GM23338 (cell line): ENCODE measurements at regions not wholly inside any gene's neighbourhood (a gene's known extent, or its start where the extent isn't known, plus 50 kb on each side); places are given as distances from the start of the nearest gene placed in this dataset.

Source experiments
- ATAC-seq: fragments of 200-7000 bp; cut with Tn5 transposase; 3 replicates; pipeline ENCODE4 v1.9.1; 2020
- DNase-seq: peaks from one replicate; pipeline ENCODE4 v3.0.0-alpha.2; 2015; ENCODE audit warnings: low spot score
- H2AFZ ChIP-seq: fragments of 200-600 bp; sonication (generic); 2 replicates; pipeline ENCODE4 v1.8.0; 2016; ENCODE audit warnings: antibody characterized with exemption, mild to moderate bottlenecking, moderate library complexity
- H3F3A ChIP-seq: fragments of 200-600 bp; sonication (generic); replicated peaks from 2 replicates; pipeline ENCODE4 v1.8.0; 2017; ENCODE audit warnings: antibody characterized with exemption, mixed run types, low read depth
- H3K27ac ChIP-seq: fragments of 200-600 bp; sonication (generic); 2 replicates; pipeline ENCODE4 v1.6.1; 2016; ENCODE audit warnings: low read depth
- H3K27me3 ChIP-seq: fragments of 200-600 bp; sonication (generic); 2 replicates; pipeline ENCODE4 v1.8.0; 2016; ENCODE audit warnings: mild to moderate bottlenecking, mixed run types, moderate library complexity; ENCODE audit not compliant: insufficient read depth
- H3K36me3 ChIP-seq: fragments of 200-600 bp; sonication (generic); 2 replicates; pipeline ENCODE4 v1.8.0; 2016; ENCODE audit warnings: mild to moderate bottlenecking; ENCODE audit not compliant: insufficient read depth
- H3K4me1 ChIP-seq: fragments of 200-600 bp; sonication (generic); 2 replicates; pipeline ENCODE4 v1.8.0; 2016; ENCODE audit warnings: mild to moderate bottlenecking, moderate library complexity; ENCODE audit not compliant: insufficient read depth
- H3K4me2 ChIP-seq: fragments of 200-600 bp; sonication (generic); 2 replicates; pipeline ENCODE4 v1.7.1; 2017; ENCODE audit warnings: mixed run types
- H3K4me3 ChIP-seq: fragments of 200-600 bp; sonication (generic); 2 replicates; pipeline ENCODE4 v1.6.1; 2016; ENCODE audit warnings: mixed run types
- H3K79me2 ChIP-seq: fragments of 200-600 bp; sonication (generic); replicated peaks from 2 replicates; pipeline ENCODE4 v1.8.0; 2017; ENCODE audit warnings: mild to moderate bottlenecking; ENCODE audit not compliant: insufficient read depth
- H3K9me2 ChIP-seq: fragments of 200-600 bp; sonication (generic); 2 replicates; pipeline ENCODE4 v1.8.0; 2017; ENCODE audit not compliant: insufficient read depth
- H4K20me1 ChIP-seq: fragments of 200-600 bp; sonication (generic); replicated peaks from 2 replicates; pipeline ENCODE4 v1.8.0; 2017; ENCODE audit warnings: mild to moderate bottlenecking; ENCODE audit not compliant: insufficient read depth
- H3K27ac Mint-ChIP-seq: 2 replicates; pipeline ENCODE4 v1.8.0; 2020; ENCODE audit warnings: inconsistent platforms, mild to moderate bottlenecking, moderate library complexity, mixed read lengths
- H3K27me3 Mint-ChIP-seq: 3 replicates; pipeline ENCODE4 v1.8.0; 2022; ENCODE audit warnings: low read depth, mild to moderate bottlenecking, moderate library complexity, mixed read lengths, inconsistent platforms; ENCODE audit not compliant: insufficient read depth, poor library complexity
- H3K36me3 Mint-ChIP-seq: 3 replicates; pipeline ENCODE4 v1.8.0; 2021; ENCODE audit warnings: low read depth, mild to moderate bottlenecking, inconsistent platforms, moderate library complexity, mixed read lengths
- H3K4me1 Mint-ChIP-seq: 3 replicates; pipeline ENCODE4 v1.8.0; 2020; ENCODE audit warnings: mild to moderate bottlenecking, inconsistent platforms, mixed read lengths
- H3K4me3 Mint-ChIP-seq: 3 replicates; pipeline ENCODE4 v1.8.0; 2021; ENCODE audit warnings: moderate library complexity, mild to moderate bottlenecking, inconsistent platforms, mixed read lengths
- H3K9me3 Mint-ChIP-seq: 3 replicates; pipeline ENCODE4 v1.8.0; 2020; ENCODE audit warnings: moderate library complexity, mild to moderate bottlenecking, inconsistent platforms, mixed read lengths
- CREB1 ChIP-seq: fragments of 250-450 bp; sonication (Bioruptor Pico); IDR thresholded peaks from 2 replicates; pipeline ENCODE4 v1.5.0; 2020; ENCODE audit warnings: low read depth, mild to moderate bottlenecking, moderate library complexity
- ETS1 ChIP-seq: IDR thresholded peaks from 2 replicates; pipeline ENCODE4 v1.6.1; 2016; ENCODE audit warnings: antibody characterized with exemption
- EZH2 ChIP-seq: fragments of 200-600 bp; sonication (generic); IDR thresholded peaks from one replicate; pipeline ENCODE4 v1.8.0; 2017; ENCODE audit warnings: antibody characterized with exemption, mild to moderate bottlenecking, low read depth; ENCODE audit not compliant: unreplicated experiment
- EZH2phosphoT487 ChIP-seq: fragments of 200-600 bp; sonication (generic); IDR thresholded peaks from one replicate; pipeline ENCODE4 v1.8.1; 2018; ENCODE audit warnings: antibody characterized with exemption; ENCODE audit not compliant: unreplicated experiment
- JUNB ChIP-seq: IDR thresholded peaks from one replicate; pipeline ENCODE4 v1.6.1; 2016; ENCODE audit warnings: antibody characterized with exemption; ENCODE audit not compliant: unreplicated experiment
- NANOG ChIP-seq: IDR thresholded peaks from 2 replicates; pipeline ENCODE4 v1.6.1; 2016; ENCODE audit warnings: antibody characterized with exemption, borderline replicate concordance
- POLR2AphosphoS5 ChIP-seq: IDR thresholded peaks from 2 replicates; pipeline ENCODE4 v1.6.1; 2016; ENCODE audit warnings: antibody characterized with exemption, low read depth
- STAT1 ChIP-seq: IDR thresholded peaks from one replicate; pipeline ENCODE4 v1.6.1; 2016; ENCODE audit warnings: antibody characterized with exemption; ENCODE audit not compliant: unreplicated experiment
- ZNF114 ChIP-seq: fragments of 250-450 bp; sonication (Bioruptor Pico); IDR thresholded peaks from 2 replicates; pipeline ENCODE4 v1.5.0; 2020; ENCODE audit warnings: mild to moderate bottlenecking, moderate library complexity
- ZNF331 ChIP-seq: fragments of 250-450 bp; sonication (Bioruptor Pico); IDR thresholded peaks from 2 replicates; pipeline ENCODE4 v1.5.0; 2020; ENCODE audit warnings: low read depth, mild to moderate bottlenecking, moderate library complexity
- ZNF462 ChIP-seq: fragments of 250-450 bp; sonication (Bioruptor Pico); IDR thresholded peaks from 2 replicates; pipeline ENCODE4 v1.5.0; 2020; ENCODE audit warnings: mild to moderate bottlenecking, moderate library complexity
- TF ChIP-seq, protein P1 (sequence below), 2 experiments: fragments of 200-600 bp in 1 of 2; sonication (generic) in 1 of 2; conservative IDR thresholded peaks; 2 replicates each; pipeline versions ENCODE4 v1.5.1 to v1.6.1; 2016 to 2017; ENCODE audit warnings: antibody characterized with exemption in 2 of 2, low read depth in 2 of 2, mild to moderate bottlenecking in 2 of 2, moderate library complexity in 1 of 2
- TF ChIP-seq, protein P2 (sequence below): IDR thresholded peaks from one replicate; pipeline ENCODE4 v1.6.1; 2018; ENCODE audit warnings: antibody characterized with exemption; ENCODE audit not compliant: unreplicated experiment

DNA sequence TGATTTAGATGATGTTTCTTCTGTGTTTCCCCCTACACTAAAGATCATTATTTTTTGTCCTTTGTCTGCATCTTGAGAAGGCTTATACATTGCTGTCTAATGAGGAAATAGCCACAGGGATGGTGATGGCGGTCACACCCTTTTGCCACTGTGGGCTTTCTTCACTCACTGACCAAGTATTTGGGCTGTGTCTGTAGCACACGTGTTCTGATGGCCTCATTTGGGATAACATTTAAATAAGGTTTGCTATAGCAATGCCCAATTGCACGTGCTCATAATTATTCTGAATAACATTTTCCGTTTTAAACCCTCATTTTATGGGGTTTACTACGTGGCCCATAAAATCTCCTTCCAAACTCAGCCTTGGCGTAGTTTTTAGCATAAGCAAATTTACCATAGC, 230.3 kb upstream of the PRICKLE1 start:
- Mint-ChIP-seq H3K4me3 (no peak overlapping the region), H3K27me3 (no peaks in the 10 kb centered on the region), H3K27ac (no peak overlapping the region), H3K4me1 (peaks cover 5% of the 10 kb centered on the region), H3K36me3 (no peaks in the 10 kb centered on the region), H3K9me3 (peaks cover 3% of the 10 kb centered on the region; the same call in 1 of the 3 replicates)
- Histone ChIP-seq H3K9me2 (no peaks in the 10 kb centered on the region), H4K20me1 (no peaks in the 10 kb centered on the region), H3K4me1 (0 out of 2 replicates have a peak, but pooled peaks cover 8% of the 10 kb centered on the region), H3K4me2 (no peak overlapping the region), H2AFZ (no peak overlapping the region), H3K36me3 (no peaks in the 10 kb centered on the region), H3K27me3 (no peaks in the 10 kb centered on the region), H3K79me2 (no peaks in the 10 kb centered on the region), H3F3A (no peaks in the 10 kb centered on the region), H3K4me3 (no peak overlapping the region), H3K27ac (no peak overlapping the region)
- no peak for ATAC-seq
- TF ChIP-seq ETS1, result no peak
- no peak for TF ChIP-seq EZH2phosphoT487
- no peak for TF ChIP-seq CREB1 (CRISPR knock-in tag)
- TF ChIP-seq, protein P1, sequence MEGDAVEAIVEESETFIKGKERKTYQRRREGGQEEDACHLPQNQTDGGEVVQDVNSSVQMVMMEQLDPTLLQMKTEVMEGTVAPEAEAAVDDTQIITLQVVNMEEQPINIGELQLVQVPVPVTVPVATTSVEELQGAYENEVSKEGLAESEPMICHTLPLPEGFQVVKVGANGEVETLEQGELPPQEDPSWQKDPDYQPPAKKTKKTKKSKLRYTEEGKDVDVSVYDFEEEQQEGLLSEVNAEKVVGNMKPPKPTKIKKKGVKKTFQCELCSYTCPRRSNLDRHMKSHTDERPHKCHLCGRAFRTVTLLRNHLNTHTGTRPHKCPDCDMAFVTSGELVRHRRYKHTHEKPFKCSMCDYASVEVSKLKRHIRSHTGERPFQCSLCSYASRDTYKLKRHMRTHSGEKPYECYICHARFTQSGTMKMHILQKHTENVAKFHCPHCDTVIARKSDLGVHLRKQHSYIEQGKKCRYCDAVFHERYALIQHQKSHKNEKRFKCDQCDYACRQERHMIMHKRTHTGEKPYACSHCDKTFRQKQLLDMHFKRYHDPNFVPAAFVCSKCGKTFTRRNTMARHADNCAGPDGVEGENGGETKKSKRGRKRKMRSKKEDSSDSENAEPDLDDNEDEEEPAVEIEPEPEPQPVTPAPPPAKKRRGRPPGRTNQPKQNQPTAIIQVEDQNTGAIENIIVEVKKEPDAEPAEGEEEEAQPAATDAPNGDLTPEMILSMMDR (conservative IDR thresholded peaks at IDR 0.05; ENCODE audit: low read depth in 2 of 2), result no peak
- no peak for TF ChIP-seq ZNF114 (CRISPR knock-in tag)
- TF ChIP-seq JUNB, result no peak
- TF ChIP-seq POLR2AphosphoS5, result no peak
- no peak for TF ChIP-seq EZH2
- TF ChIP-seq, protein P2, sequence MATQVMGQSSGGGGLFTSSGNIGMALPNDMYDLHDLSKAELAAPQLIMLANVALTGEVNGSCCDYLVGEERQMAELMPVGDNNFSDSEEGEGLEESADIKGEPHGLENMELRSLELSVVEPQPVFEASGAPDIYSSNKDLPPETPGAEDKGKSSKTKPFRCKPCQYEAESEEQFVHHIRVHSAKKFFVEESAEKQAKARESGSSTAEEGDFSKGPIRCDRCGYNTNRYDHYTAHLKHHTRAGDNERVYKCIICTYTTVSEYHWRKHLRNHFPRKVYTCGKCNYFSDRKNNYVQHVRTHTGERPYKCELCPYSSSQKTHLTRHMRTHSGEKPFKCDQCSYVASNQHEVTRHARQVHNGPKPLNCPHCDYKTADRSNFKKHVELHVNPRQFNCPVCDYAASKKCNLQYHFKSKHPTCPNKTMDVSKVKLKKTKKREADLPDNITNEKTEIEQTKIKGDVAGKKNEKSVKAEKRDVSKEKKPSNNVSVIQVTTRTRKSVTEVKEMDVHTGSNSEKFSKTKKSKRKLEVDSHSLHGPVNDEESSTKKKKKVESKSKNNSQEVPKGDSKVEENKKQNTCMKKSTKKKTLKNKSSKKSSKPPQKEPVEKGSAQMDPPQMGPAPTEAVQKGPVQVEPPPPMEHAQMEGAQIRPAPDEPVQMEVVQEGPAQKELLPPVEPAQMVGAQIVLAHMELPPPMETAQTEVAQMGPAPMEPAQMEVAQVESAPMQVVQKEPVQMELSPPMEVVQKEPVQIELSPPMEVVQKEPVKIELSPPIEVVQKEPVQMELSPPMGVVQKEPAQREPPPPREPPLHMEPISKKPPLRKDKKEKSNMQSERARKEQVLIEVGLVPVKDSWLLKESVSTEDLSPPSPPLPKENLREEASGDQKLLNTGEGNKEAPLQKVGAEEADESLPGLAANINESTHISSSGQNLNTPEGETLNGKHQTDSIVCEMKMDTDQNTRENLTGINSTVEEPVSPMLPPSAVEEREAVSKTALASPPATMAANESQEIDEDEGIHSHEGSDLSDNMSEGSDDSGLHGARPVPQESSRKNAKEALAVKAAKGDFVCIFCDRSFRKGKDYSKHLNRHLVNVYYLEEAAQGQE, result no peak
- no peak for TF ChIP-seq STAT1
- no peak for TF ChIP-seq ZNF331 (CRISPR knock-in tag)
- no peak for TF ChIP-seq ZNF462
- no peak for TF ChIP-seq NANOG
- no peak for DNase-seq
